CD4-positive, CD25-positive, alpha-beta regulatory T cell (primary cell): ENCODE measurements at regions not wholly inside any gene's neighbourhood (a gene's known extent, or its start where the extent isn't known, plus 50 kb on each side); places are given as distances from the start of the nearest gene placed in this dataset.
"Not testable (repeated sequence)": the region's sequence is repeated elsewhere in the genome, so short reads cannot be mapped to it uniquely, and the experiment has no call there.

Source experiments
- ATAC-seq, 2 donors: fragments of 150-1000 bp; cut with Tn5 transposase; one replicate each; pipeline ENCODE4 v1.10.0; 2021; ENCODE audit warnings: low read depth in 2 of 2, moderate number of reproducible peaks in 2 of 2, moderate library complexity in 1 of 2
- DNase-seq, 3 donors: peaks; one replicate each; pipeline versions ENCODE4 v3.0.0 to v3.0.0-alpha.2; 2012 to 2022; ENCODE audit warnings: mixed read lengths in 1 of 3
- H3K27ac ChIP-seq: one replicate; pipeline ENCODE4 v1.7.0; 2013; ENCODE audit warnings: mild to moderate bottlenecking, low read length; ENCODE audit not compliant: insufficient read depth, poor library complexity, severe bottlenecking
- H3K27me3 ChIP-seq: one replicate; pipeline ENCODE4 v1.7.0; 2013; ENCODE audit warnings: low read length; ENCODE audit not compliant: control insufficient read depth, insufficient read depth
- H3K36me3 ChIP-seq: one replicate; pipeline ENCODE4 v1.7.0; 2013; ENCODE audit warnings: mild to moderate bottlenecking, low read length, moderate library complexity; ENCODE audit not compliant: control insufficient read depth, insufficient read depth
- H3K4me1 ChIP-seq: 2 replicates; pipeline ENCODE4 v1.7.0; 2013; ENCODE audit warnings: mild to moderate bottlenecking, low read length; ENCODE audit not compliant: insufficient read depth, control insufficient read depth, poor library complexity, severe bottlenecking
- H3K4me3 ChIP-seq: one replicate; pipeline ENCODE4 v1.7.0; 2013; ENCODE audit warnings: low read depth, mild to moderate bottlenecking, low read length, moderate library complexity
- H3K9me3 ChIP-seq, 2 experiments: 1 replicate in 1 of 2; 2 replicates in 1 of 2; pipeline ENCODE4 v1.7.0; 2013; ENCODE audit warnings: low read length in 2 of 2, mild to moderate bottlenecking in 1 of 2, moderate library complexity in 1 of 2; ENCODE audit not compliant: control insufficient read depth in 2 of 2
- H3K27ac Mint-ChIP-seq, 3 donors: one replicate each; pipeline ENCODE4 v1.8.0; 2020 to 2022; ENCODE audit warnings: mild to moderate bottlenecking in 3 of 3, mixed read lengths in 3 of 3, moderate library complexity in 2 of 3
- H3K27me3 Mint-ChIP-seq: one replicate; pipeline ENCODE4 v1.8.0; 2022; ENCODE audit warnings: mild to moderate bottlenecking, mixed read lengths
- H3K36me3 Mint-ChIP-seq: one replicate; pipeline ENCODE4 v1.8.0; 2020; ENCODE audit warnings: mixed read lengths
- H3K4me1 Mint-ChIP-seq, 4 donors: one replicate each; pipeline ENCODE4 v1.8.0; 2020 to 2022; ENCODE audit warnings: mixed read lengths in 4 of 4, mild to moderate bottlenecking in 1 of 4
- H3K4me3 Mint-ChIP-seq, 4 donors: one replicate each; pipeline ENCODE4 v1.8.0; 2020 to 2022; ENCODE audit warnings: mild to moderate bottlenecking in 4 of 4, mixed read lengths in 4 of 4, moderate library complexity in 3 of 4
- H3K9me3 Mint-ChIP-seq, 7 donors: one replicate each; pipeline ENCODE4 v1.8.0; 2020 to 2022; ENCODE audit warnings: mixed read lengths in 7 of 7, mild to moderate bottlenecking in 3 of 7, moderate library complexity in 2 of 7

DNA sequence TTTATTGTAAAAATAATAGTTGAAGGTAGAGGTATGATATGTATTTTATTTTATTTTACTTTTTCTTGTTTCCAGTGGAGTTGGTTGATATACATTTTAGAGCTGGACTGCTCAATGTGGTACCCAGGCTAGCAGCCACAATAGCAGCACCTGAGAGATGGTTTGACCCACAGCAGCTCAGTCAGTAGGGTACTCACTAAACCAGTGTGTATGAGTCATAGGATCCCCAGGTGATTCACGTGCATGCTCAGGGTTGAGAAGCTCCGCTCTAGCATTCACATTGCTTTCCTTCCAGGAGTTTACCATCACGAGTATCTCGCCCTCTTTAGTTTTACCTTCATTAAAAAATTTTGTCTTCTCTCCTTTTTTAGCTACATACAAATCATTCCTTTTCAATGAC is 96.0 kb upstream of the PAXBP1 start:
- no peaks in the 10 kb centered on the region for H3K4me1 Mint-ChIP-seq
- Histone ChIP-seq H3K27ac (no peak overlapping the region), H3K4me1 (no peaks in the 10 kb centered on the region), H3K4me3 (no peak overlapping the region), H3K9me3 (no peaks in the 10 kb centered on the region), H3K36me3 (no peaks in the 10 kb centered on the region), H3K27me3 (peaks cover 8% of the 10 kb centered on the region)
- H3K27me3 Mint-ChIP-seq: peaks cover 19% of the 10 kb centered on the region
- H3K36me3 Mint-ChIP-seq: no peaks in the 10 kb centered on the region
- H3K9me3 Mint-ChIP-seq: peaks cover 0 to 1% (median 0%) of the 10 kb centered on the region in 7 donors
- DNase-seq: no peak
- no peak for ATAC-seq
- H3K27ac Mint-ChIP-seq: no peak overlapping the region
- no peak overlapping the region for H3K4me3 Mint-ChIP-seq

- H3K27ac Mint-ChIP-seq: no peak overlapping the region
- H3K4me1 Mint-ChIP-seq: no peaks in the 10 kb centered on the region
- ATAC-seq (no peak), DNase-seq (no peak)
- H3K36me3 Mint-ChIP-seq: no peaks in the 10 kb centered on the region
- Histone ChIP-seq H3K27me3 (peaks cover 5% of the 10 kb centered on the region), H3K27ac (no peak overlapping the region), H3K9me3 (no peaks in the 10 kb centered on the region), H3K36me3 (no peaks in the 10 kb centered on the region), H3K4me3 (no peak overlapping the region), H3K4me1 (no peaks in the 10 kb centered on the region)
- H3K9me3 Mint-ChIP-seq: peaks cover 0 to 1% (median 0%) of the 10 kb centered on the region in 7 donors
- peaks cover 16% of the 10 kb centered on the region for H3K27me3 Mint-ChIP-seq
- no peak overlapping the region for H3K4me3 Mint-ChIP-seq
These were observed 97.3 kb upstream of the PAXBP1 start for GRCh38 chr21:32868631-32869454.

- ATAC-seq (no peak), DNase-seq (no peak)
- no peaks in the 10 kb centered on the region for H3K36me3 Mint-ChIP-seq
- peaks cover 0 to 1% (median 0%) of the 10 kb centered on the region in 7 donors for H3K9me3 Mint-ChIP-seq
- Histone ChIP-seq H3K9me3 (no peaks in the 10 kb centered on the region), H3K27ac (no peak overlapping the region), H3K4me1 (no peaks in the 10 kb centered on the region), H3K36me3 (no peaks in the 10 kb centered on the region), H3K4me3 (no peak overlapping the region), H3K27me3 (peaks cover 5% of the 10 kb centered on the region)
- no peak overlapping the region for H3K27ac Mint-ChIP-seq
- H3K4me1 Mint-ChIP-seq: no peaks in the 10 kb centered on the region
- H3K4me3 Mint-ChIP-seq: no peak overlapping the region
- peaks cover 15% of the 10 kb centered on the region for H3K27me3 Mint-ChIP-seq
These were observed 97.9 kb upstream of the PAXBP1 start for GRCh38 chr21:32869459-32869858.

DNA sequence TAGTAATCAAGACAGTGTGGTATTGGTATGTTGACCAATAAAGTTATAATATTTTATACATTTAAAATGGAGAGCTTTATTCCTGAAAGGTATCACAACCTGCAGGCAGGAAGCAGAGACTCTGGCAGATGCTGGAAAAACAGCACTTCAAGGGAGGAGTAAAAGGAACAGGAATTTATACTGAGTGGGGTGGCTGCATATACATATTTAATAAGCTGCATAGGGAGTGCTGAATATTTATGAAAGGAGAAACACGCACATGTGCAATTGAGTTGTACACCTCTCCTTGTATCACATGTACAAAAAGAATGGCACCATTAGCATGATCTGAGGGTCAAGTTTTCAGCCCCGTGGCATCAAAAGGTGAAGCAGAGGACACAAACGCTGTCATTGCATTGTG is 104.9 kb upstream of the PAXBP1 start:
- H3K4me3 Mint-ChIP-seq: no peak overlapping the region
- H3K27me3 Mint-ChIP-seq: peaks cover 21% of the 10 kb centered on the region
- DNase-seq (no peak), ATAC-seq (no peak)
- H3K36me3 Mint-ChIP-seq: no peaks in the 10 kb centered on the region
- Histone ChIP-seq H3K36me3 (no peaks in the 10 kb centered on the region), H3K9me3 (no peaks in the 10 kb centered on the region), H3K4me3 (no peak overlapping the region), H3K4me1 (no peaks in the 10 kb centered on the region), H3K27ac (no peak overlapping the region), H3K27me3 (no peaks in the 10 kb centered on the region)
- no peaks in the 10 kb centered on the region for H3K4me1 Mint-ChIP-seq
- H3K9me3 Mint-ChIP-seq: peaks cover 0 to 2% (median 0%) of the 10 kb centered on the region in 7 donors
- no peak overlapping the region for H3K27ac Mint-ChIP-seq

- H3K9me3 Mint-ChIP-seq, ATAC-seq, H3K4me3 Mint-ChIP-seq, H3K4me1 ChIP-seq, H3K36me3 ChIP-seq, H3K36me3 Mint-ChIP-seq, DNase-seq, H3K27ac ChIP-seq, H3K27ac Mint-ChIP-seq, H3K4me1 Mint-ChIP-seq, H3K27me3 ChIP-seq, H3K9me3 ChIP-seq, H3K4me3 ChIP-seq: not testable (repeated sequence)
- H3K27me3 Mint-ChIP-seq: peaks cover 21% of the 10 kb centered on the region
These were observed 106.3 kb upstream of the PAXBP1 start for GRCh38 chr21:32877888-32878287.

GRCh38 chr21:32878661-32879060 is 107.1 kb upstream of the PAXBP1 start:
- Histone ChIP-seq H3K4me3 (no peak overlapping the region), H3K27ac (no peak overlapping the region), H3K36me3 (no peaks in the 10 kb centered on the region), H3K9me3 (no peaks in the 10 kb centered on the region), H3K27me3 (no peaks in the 10 kb centered on the region), H3K4me1 (no peaks in the 10 kb centered on the region)
- Mint-ChIP-seq H3K9me3 (peaks cover 0 to 2% (median 0%) of the 10 kb centered on the region in 7 donors), H3K4me3 (no peak overlapping the region), H3K27ac (no peak overlapping the region), H3K4me1 (peaks cover 0 to 2% (median 0%) of the 10 kb centered on the region in 4 donors), H3K36me3 (no peaks in the 10 kb centered on the region), H3K27me3 (peaks cover 21% of the 10 kb centered on the region)
- ATAC-seq (no peak), DNase-seq (no peak)

DNA sequence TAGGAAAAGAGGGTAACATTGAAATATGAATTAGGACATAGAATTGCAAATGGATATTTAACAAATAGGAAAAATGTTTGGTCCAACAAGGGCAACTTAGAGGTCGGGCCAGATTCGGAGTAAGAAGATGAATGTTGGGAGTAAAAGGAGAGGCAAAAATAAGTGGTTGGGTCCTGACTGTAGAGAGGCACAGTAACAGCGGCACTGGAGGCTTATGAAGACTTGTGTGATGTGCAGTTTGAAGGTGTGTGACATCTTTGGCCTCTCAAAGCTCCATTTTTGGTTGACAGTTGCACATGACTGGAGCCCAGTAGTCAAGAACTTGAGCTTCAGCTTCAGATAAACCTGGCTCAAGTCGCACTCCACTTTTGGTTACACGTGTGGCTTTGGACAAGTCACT is 109.9 kb upstream of the PAXBP1 start:
- Histone ChIP-seq H3K27me3 (no peaks in the 10 kb centered on the region), H3K36me3 (no peaks in the 10 kb centered on the region), H3K27ac (no peak overlapping the region), H3K4me3 (no peak overlapping the region), H3K4me1 (no peaks in the 10 kb centered on the region), H3K9me3 (no peaks in the 10 kb centered on the region)
- ATAC-seq (no peak), DNase-seq (no peak)
- no peak overlapping the region for H3K27ac Mint-ChIP-seq
- peaks cover 0 to 11% (median 2%) of the 10 kb centered on the region in 4 donors for H3K4me1 Mint-ChIP-seq
- H3K36me3 Mint-ChIP-seq: no peaks in the 10 kb centered on the region
- peaks cover 6% of the 10 kb centered on the region for H3K27me3 Mint-ChIP-seq
- H3K4me3 Mint-ChIP-seq: no peak overlapping the region
- H3K9me3 Mint-ChIP-seq: peaks cover 0 to 2% (median 0%) of the 10 kb centered on the region in 7 donors

DNA sequence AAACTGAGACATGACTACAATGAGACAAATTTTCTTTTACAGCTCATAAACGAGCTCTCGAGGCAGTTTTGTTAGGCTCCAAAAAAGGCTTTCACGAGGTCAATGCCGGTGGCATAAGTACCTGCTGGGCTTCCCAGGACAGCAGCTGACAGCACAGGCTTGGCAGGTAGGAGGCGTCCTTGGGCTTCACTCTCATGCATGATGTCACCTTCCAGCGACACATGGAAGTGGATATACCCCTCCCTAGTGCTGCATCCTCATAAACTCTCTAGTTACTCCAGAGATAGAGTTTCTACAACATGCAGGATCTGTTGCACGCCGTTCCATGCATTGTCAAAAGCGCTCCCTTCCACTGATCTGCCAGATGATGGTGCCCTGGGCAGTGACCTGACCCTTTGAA is 112.5 kb upstream of the PAXBP1 start:
- no peak for DNase-seq
- H3K9me3 Mint-ChIP-seq: no peaks in the 10 kb centered on the region
- no peak overlapping the region for H3K4me3 Mint-ChIP-seq
- Histone ChIP-seq H3K36me3 (no peaks in the 10 kb centered on the region), H3K27ac (no peak overlapping the region), H3K27me3 (no peaks in the 10 kb centered on the region), H3K4me1 (no peaks in the 10 kb centered on the region), H3K9me3 (no peaks in the 10 kb centered on the region), H3K4me3 (no peak overlapping the region)
- peaks cover 16% of the 10 kb centered on the region for H3K27me3 Mint-ChIP-seq
- no peak overlapping the region for H3K27ac Mint-ChIP-seq
- peaks cover 0 to 17% (median 6%) of the 10 kb centered on the region in 4 donors for H3K4me1 Mint-ChIP-seq
- ATAC-seq: no peak
- H3K36me3 Mint-ChIP-seq: no peaks in the 10 kb centered on the region
